Thyroid gland (tissue), 4 donors: ENCODE measurements at regions not wholly inside any gene's neighbourhood (a gene's known extent, or its start where the extent isn't known, plus 50 kb on each side); places are given as distances from the start of the nearest gene placed in this dataset.

Source experiments
- CTCF ChIP-seq, 6 experiments: fragments of 200-600 bp in 3 of 6; fragments of 450-650 bp in 3 of 6; sonication (generic) in 3 of 6; IDR thresholded peaks; one replicate each; pipeline ENCODE4 v1.5.1; 2016 to 2019; ENCODE audit warnings: antibody characterized with exemption in 6 of 6, mild to moderate bottlenecking in 2 of 6, inconsistent platforms in 1 of 6, moderate library complexity in 1 of 6
- POLR2A ChIP-seq, 2 donors: fragments of 450-650 bp; IDR thresholded peaks; one replicate each; pipeline ENCODE4 v1.6.1; 2017; ENCODE audit warnings: antibody characterized with exemption in 2 of 2, mild to moderate bottlenecking in 2 of 2, moderate library complexity in 1 of 2

GRCh38 chr2:139835101-139835500 is 1054.9 kb upstream of the NXPH2 start:
- no peak for TF ChIP-seq CTCF (IDR thresholded peaks at IDR 0.05)
- TF ChIP-seq POLR2A (IDR thresholded peaks at IDR 0.05), result no peak
